Activated CD4-positive, alpha-beta T cell treated with anti-CD3 and anti-CD28 coated beads for 48 hours (primary cell): ENCODE measurements at regions not wholly inside any gene's neighbourhood (a gene's known extent, or its start where the extent isn't known, plus 50 kb on each side); places are given as distances from the start of the nearest gene placed in this dataset.
"Not testable (repeated sequence)": the region's sequence is repeated elsewhere in the genome, so short reads cannot be mapped to it uniquely, and the experiment has no call there.

Experiments
- DNase-seq: peaks from one replicate; pipeline ENCODE4 v3.0.0-alpha.2; 2020

DNA sequence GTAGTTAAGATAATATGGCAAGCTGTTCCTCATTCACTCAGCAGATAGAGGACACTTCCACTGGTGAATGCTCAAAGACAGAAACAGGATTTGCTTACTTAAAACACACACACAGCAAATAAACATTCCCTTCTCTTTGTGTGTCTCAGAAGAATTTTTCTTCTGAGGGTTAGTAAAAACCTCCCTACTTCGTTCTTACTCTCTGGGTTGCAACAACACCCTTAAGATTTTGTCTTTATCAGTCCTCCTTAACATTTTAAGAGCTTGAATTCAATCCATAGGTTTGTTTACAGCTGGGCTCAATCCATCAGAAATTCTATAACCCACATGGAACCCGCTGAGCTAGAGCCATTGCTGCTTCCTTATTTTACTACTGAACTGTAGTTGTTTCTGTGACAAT lies 237.4 kb upstream of the PIK3R1 start:
- no peak for DNase-seq

DNA sequence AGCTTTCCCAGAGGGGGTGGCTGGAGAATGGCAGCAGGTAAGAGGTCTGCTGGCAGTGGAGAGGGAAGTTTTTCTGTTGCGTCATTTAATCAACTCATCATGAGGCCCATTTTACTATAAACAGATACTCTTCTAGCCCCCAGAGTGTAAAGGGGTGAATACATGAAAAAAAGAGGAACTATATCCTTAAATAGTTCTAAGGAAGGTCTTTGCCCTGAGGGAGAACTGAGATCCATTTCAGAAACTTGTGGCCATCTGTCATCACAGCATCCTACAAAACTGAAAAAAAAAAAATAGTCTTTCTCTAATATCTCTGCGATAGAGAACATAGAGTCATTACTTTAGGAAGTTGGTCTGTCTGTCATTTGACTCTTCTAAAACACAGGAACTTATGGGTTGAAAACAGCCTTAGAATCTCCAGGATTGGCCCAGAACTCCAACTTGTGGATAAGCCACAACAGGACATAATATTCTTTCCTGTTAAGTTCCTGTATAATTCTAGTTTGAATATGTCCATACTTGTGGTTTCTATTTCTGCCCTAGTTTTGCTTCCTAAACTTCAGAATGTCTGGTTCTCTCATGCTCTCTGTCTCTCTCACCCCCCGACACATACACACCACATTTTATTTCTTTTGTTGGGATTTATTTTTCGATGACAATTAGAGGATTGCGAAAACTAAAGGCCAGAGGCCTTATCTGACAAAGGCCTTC lies 238.5 kb upstream of the PIK3R1 start:
- no peak for DNase-seq

GRCh38 chr5:67976181-67976580 lies 239.4 kb upstream of the PIK3R1 start:
- no peak for DNase-seq

- DNase-seq = no peak
These were observed 241.1 kb upstream of the PIK3R1 start for GRCh38 chr5:67974471-67974870.

GRCh38 chr5:67974054-67974453 lies 241.5 kb upstream of the PIK3R1 start:
- DNase-seq = no peak

DNA sequence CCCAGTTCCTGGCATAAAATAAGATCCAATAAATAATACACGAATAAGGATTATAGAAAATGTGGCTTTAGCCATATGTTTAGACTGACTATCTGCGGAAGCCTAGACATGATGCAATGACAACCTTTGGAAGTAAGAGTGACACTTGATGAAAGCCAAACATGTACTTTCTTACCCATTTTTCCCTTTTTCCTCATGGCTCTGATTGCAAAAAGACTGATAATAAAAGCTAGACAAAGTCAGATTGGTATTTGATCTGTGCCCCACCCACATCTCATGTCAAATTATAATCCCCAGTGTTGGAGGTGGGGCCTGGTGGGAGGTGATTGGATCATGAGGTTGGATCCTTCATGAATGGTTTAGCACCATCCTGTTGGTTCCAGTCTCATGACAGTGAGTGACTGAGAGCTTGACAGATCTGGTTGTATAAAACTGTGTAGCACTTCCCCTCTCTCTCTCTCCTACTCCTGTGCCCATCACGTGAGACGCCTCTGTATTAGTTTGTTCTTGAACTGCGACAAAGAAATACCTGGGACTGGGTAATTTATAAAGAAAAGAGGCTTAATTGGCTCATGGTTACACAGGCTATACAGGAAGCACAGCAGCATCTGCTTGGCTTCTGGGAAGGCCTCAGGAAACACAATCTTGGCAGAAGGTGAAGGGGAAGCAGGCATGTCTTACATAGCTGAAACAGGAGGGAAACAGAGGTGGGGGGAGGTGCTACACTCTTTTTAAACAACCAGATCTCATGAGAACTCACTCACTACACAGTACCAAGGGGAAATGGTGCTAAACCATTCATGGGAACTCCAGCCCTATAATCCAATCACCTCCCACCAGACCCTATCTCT lies 243.4 kb upstream of the PIK3R1 start:
- DNase-seq = no peak

DNA sequence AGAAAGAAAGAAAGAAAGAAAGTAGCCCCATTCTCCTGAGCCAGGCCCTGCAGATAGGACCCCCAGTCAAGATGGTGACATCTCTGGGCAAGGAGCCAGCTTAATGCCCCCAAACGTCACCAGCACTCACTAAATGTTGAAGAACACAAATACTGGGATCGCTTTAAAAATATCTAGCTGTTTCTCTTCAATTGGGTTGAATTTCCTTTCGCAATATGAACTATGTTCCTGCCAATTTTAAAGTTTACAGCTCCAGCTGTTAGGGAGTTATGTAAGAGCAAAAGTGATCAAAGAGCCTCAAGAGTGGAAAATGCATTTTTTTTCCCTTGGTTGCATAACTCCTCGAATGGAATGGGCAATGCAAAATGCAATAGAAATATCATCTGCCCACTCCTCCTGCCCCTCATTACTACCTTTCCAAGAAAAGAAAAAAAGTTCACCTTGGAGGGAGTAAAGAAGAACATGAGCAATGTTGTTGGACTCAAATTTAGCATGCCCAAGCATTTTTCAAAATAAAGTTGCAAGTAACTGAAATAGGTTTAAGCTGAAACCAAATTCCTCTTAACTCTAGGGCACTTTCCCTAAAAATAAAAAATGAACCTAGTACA lies 244.2 kb upstream of the PIK3R1 start:
- no peak for DNase-seq

DNA sequence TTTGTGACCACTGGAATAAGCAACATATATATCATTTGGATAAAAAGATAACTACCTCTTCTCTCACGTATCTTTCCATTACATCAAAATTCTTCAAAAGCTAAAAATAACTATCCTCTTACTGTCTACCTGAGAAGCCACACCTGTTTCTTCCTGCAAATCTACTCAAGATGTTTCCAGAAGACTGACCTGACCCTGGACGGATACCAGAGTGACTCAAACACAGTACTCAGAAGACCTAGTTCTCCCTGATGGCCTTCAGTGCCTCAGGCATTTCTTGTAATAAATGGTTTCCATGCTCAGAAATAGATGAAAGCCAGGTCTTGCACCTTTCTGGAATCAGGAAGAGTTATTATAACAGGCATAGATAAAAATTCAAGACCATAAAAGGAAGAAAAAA lies 245.9 kb upstream of the PIK3R1 start:
- no peak for DNase-seq

GRCh38 chr5:67969176-67969575 lies 246.4 kb upstream of the PIK3R1 start:
- DNase-seq = no peak

DNA sequence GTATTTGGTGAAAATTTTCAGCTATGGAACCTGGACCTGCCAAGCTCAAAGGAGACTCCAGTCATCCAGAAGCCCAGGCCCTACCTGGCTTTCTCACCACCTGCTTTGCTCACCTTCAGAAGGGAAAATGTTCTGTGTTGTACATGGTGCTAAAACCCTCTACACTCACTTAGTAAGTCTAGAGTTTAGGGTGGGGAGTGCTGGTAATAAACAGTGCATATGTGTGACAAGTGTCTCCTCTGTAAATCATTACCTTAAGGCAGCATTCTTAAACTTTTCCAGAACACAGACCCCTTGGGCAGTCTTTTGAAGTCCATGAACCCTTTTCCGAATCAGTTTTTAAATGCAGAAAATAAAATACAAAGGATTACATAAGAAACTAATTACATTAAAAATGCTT lies 248.8 kb upstream of the PIK3R1 start:
- DNase-seq = no peak

DNA sequence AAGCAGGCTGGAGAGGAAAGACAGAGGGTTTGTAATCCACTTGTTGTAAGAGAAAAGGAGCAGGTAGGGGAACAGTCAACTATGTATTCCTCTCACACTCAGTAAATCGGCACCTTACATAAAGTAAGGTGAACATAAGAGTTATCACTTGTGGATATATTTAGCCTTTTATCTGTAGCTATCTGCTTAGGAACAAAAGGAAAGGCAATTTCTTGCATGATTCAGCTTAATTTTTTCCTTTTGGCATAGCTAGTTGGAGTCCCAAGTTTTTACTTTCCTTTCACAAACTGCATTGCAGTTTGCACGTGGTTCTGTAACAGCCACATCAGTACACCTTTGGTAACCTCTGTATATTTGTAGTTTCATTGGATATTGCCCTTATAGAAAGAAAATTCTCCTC lies 250.9 kb upstream of the PIK3R1 start:
- no peak for DNase-seq

GRCh38 chr5:67963789-67964519 lies 251.6 kb upstream of the PIK3R1 start:
- DNase-seq = no peak

DNA sequence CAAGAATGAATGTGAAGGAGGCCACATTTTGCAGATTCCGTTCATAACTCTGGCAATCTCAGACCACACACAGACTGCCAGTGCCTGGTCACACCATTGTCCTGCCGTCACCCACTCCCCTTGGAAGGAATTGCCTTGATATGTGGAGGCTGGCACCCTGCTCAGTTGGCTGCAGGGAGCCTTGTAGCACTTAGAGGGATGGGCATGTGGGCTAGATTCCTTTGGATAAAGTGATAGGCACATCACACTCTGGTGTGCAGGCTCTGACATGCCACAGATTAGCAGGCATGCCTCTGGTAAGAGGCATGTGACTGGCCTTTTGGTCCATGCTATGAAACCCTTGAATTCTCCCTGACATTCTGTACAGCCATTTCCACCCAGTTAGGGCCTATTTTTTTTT lies 254.6 kb upstream of the PIK3R1 start:
- no peak for DNase-seq

DNA sequence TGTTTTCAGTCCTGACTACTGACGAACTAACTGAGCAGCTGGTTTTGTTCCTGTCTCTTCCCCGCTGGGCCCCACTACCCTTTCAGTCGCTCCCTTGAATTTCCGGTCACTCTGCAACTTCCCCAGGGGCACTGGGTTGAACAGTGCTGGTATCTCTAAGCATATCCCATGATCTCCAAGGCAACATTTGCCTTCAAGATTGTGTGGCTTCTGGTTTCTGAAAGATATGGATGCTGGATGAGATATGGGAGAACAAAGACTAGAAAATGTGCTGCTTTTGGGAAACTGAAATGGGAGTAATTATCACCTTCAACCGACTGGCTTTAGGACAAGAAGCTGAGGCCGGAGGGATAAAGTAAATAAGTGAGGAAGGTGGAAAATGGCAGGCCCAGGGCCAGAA lies 258.2 kb upstream of the PIK3R1 start:
- DNase-seq = no peak

- DNase-seq = no peak
These were observed 261.2 kb upstream of the PIK3R1 start for GRCh38 chr5:67954351-67954750.

GRCh38 chr5:67942421-67942820 lies 273.1 kb upstream of the PIK3R1 start:
- DNase-seq = no peak

- no peak for DNase-seq
These were observed 273.7 kb upstream of the PIK3R1 start for GRCh38 chr5:67941614-67942401.

- DNase-seq = no peak
These were observed 279.5 kb upstream of the PIK3R1 start for GRCh38 chr5:67935908-67936566.

DNA sequence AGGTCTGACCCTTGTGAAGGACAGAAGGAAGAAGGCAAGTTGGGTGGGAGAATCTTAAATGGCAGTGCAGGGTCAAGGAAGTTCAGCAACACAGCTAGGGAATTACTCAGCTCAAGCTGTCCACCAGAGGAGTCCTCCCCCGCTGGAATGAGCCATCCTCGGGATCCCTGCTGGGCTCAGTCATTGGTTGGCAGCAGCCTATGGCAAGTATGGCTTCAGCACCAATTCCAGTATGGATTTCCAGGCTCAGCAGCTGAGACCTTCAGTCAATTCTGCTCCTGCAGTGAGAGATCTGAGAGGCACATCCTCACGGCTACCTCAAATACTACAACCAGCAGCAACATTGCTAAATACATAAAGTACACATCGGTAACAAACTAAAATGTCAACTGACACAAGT lies 280.6 kb upstream of the PIK3R1 start:
- DNase-seq = no peak

DNA sequence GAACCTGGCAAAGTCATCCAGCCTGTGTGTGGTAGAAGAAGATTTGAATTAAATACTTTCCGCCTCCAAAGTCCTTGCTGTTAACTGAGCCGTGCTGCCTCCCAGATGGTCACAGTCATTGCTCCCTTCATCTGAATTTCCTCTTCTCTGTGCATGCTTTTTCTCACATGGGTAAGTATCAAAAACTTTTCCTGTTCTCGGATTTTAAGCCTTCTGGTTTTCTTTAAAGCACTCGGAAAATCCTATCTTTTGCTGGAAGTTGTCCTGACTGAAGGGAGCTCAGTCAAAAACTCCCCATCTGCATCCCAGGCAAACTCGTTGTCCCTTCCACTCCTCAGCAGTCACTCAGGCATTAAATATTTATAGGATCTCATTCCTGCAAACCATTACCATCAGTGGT lies 290.0 kb upstream of the PIK3R1 start:
- DNase-seq = no peak

- DNase-seq = no peak
These were observed 294.5 kb upstream of the PIK3R1 start for GRCh38 chr5:67921004-67921601.

DNA sequence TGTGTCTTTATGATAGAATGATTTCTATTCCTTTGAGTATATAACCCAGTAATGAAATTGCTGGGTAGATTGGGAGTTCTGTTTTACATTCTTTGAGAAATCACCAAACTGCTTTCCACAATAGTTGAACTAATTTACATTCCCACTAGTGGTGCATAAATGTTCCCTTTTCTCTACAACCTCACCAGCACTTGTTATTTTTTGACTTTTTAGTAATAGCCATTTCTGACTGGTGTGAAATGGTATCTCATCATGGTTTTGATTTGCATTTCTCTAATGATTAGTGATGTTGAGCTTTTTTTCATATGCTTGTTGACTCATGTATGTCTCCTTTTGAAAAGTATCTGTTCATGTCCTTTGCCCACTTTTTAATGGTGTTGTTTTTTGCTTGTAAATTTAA lies 296.0 kb upstream of the PIK3R1 start:
- not testable (repeated sequence) for DNase-seq
